ENCODE measurements at regions not wholly inside any gene's neighbourhood (a gene's known extent, or its start where the extent isn't known, plus 50 kb on each side); places are given as distances from the start of the nearest gene placed in this dataset.
"Not testable (repeated sequence)": the region's sequence is repeated elsewhere in the genome, so short reads cannot be mapped to it uniquely, and the experiment has no call there.

DNA sequence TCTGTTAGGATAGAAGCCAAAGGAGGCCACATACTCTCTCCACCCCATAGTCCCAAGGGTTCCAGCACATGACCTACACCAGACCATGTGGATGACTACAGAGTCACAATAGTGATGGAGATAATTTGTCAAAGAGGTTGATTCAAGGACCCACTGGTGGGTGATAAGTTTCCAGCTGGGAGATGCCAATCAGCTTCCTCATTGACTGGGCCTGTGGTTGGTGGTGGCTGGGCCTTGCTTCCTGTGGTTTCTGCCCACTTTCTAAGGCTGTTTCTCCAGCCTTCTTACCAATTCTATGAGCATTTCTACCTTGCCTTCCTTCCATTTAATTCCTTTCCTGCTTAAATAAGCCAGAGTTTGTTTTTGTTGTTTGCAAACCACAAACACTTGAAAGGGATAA, 95.5 kb upstream of the CPEB2 start:
- no peak for DNase-seq (ENCODE audit: low read depth in 3 of 3)

DNA sequence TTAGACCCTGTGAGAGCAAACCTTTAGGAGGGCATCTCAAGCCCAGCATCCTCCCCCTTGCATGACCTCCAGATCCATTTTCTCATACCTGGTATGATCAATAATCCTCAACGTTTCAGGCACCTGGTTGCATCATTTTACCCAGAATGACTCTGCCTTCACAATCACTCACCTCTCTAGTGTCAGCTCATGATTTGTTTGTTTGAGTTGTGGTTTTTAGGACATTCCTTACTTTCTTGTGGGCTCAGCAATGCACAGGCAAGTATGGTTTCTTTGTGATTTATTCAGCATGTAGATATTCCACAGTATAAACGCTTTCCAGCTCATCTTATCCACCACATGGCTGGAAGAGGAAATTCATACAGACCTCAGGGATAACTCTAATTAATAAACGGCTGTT, 93.6 kb upstream of the CPEB2 start:
- DNase-seq (ENCODE audit: low read depth in 3 of 3): no peak

- no peak for DNase-seq (ENCODE audit: low read depth in 3 of 3)
Measured at GRCh38 chr4:14910411-14910810, 91.9 kb upstream of the CPEB2 start.

DNA sequence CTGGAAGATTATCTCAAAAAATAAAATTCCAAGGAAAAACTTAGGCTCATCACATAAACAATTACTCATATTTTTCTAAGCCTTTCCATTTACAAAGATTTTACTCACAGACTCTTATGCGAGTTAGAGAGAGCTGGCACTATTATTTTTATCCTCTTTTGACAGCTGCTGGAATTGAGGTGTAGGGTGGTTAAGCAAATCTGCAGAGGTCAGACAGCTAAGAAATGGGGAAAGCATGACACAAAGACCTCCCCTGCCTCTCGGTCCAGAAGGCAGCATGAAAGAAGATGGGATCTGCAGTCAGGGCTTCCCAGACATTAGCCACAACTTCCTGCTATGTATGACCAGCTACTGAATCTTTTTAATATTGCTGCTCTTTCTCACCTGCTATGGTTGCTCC, 89.9 kb upstream of the CPEB2 start:
- no peak for DNase-seq (ENCODE audit: low read depth in 3 of 3)

GRCh38 chr4:14915018-14915417, 87.3 kb upstream of the CPEB2 start:
- no peak for DNase-seq (ENCODE audit: low read depth in 3 of 3)

- DNase-seq (ENCODE audit: low read depth in 3 of 3): no peak
Measured at GRCh38 chr4:14916554-14917297, 85.6 kb upstream of the CPEB2 start.

DNA sequence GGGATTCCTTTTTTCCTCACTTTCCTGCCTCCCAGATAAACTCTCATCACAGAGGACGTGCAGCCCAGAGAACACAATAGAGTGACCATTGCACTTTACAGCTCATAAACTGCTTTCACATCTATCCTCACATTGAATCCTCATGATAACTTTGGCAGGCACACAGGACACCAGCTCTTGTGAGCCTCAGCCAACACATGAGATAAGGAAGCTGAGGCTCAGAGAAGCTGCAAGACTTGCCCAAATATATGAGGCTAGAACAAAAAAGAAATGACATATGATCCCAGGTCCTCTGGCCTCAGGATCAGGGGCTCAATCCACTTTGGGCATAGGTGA, 85.0 kb upstream of the CPEB2 start:
- no peak for DNase-seq (ENCODE audit: low read depth in 3 of 3)

DNA sequence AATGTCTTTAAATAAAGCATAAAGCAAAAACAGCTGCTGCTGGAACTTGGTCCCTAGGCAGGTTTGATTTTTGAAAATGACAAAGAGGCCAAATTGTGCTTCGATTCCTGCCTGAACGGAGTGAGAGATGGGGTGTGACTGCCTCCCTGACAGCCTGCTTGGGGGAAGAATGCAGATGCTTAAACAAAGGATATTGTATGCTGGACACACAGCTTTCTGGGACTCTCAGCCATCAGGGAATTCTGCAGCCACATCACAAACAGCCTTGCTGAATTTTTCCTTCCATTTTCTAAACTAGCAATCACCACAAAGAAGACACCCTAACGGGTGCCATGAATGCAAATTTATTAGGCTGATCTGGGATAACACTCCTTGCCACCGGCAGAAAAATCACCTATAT, 83.9 kb upstream of the CPEB2 start:
- no peak for DNase-seq (ENCODE audit: low read depth in 3 of 3)

GRCh38 chr4:14919785-14920184, 82.5 kb upstream of the CPEB2 start:
- DNase-seq (ENCODE audit: low read depth in 3 of 3): no peak

- DNase-seq (ENCODE audit: low read depth in 3 of 3): no peak
Measured at GRCh38 chr4:14920237-14920636, 82.0 kb upstream of the CPEB2 start.

DNA sequence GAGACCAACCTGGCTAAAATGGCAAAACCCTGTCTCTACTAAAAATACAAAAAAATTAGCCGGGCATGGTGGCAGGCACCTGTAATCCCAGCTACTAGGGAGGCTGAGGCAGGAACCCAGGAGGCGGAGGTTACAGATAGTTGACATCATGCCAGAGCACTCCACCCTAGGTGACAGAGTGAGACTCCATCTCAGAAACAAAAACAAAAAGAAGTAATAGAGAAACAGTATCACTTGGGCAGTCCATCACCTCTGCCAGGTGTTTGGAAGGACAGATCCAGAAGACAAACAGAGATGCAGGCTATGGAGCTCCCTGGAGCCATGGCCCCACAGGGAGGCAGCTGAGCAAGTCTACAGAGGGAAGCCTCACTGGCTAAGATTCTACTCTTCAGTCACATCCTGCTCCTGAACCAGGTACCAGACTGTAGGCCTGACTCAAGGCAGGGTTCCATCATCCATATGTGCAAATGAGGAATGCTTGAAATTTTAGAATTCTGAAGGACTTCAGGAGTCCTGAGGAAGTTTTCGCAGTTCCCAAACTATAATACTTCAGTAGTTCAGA, 81.4 kb upstream of the CPEB2 start:
- DNase-seq (ENCODE audit: low read depth in 3 of 3): no peak

DNA sequence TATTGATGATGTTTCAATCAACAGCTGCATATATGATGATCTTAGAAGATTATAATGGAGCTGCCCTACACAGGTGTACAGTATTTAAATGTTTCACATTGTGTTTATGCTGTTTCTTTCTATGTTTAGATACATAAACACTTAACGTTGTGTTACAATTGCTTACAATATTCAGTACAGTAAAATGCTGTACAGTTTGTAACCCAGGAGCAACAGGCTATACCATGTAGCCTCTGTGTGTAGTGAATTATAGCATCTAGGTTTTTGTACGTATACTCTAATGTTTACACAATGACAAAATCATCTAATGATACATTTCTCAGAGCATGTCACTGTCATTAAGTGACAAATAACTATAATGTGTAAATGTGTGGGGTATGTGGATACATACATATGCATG, 80.5 kb upstream of the CPEB2 start:
- not testable (repeated sequence) for DNase-seq (ENCODE audit: low read depth in 3 of 3)

DNA sequence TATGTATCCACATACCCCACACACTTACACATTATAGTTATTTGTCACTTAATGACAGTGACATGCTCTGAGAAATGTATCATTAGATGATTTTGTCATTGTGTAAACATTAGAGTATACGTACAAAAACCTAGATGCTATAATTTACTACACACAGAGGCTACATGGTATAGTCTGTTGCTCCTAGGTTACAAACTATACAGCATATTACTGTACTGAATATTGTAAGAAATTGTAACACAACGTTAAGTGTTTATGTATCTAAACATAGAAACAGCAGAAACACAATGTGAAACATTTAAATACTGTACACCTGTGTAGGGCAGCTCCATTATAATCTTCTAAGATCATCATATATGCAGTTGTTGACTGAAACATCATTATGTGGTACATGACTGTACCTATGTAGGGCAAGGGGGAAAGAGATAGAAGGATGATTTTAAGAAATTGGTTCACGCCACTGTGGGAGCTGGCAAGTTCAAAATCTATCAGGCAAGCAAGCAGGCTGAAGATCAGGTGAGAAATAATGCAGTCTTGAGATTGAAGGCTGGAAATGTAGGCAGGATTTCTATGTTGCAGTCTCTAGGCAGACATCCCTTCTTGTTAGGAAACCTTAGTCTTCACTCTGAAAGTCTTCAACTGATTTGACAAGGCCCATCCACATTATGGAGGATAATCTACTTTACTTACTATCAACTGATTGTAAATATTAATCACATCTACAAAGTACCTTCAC, 78.0 kb upstream of the CPEB2 start:
- no peak for DNase-seq (ENCODE audit: low read depth in 3 of 3)

GRCh38 chr4:14924812-14925344, 77.4 kb upstream of the CPEB2 start:
- no peak for DNase-seq (ENCODE audit: low read depth in 3 of 3)

DNA sequence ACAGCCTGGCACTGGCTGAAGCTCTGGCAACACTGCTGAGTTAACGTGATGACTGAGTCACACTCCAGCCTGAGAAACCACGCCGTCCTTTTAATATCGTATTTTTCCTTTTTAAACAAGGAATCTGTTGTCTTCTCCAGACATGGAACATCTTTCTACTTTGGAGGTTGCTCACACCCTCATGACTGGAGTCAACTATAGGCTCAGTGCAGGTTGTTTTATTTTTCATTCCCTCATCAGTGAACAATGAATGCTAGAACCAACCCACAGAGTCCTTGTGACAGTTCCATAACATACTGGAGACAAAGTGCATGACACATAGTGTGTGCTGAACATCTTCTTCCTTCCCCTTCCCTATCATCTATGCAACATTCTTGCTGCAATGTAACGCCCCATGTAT, 76.8 kb upstream of the CPEB2 start:
- DNase-seq (ENCODE audit: low read depth in 3 of 3): no peak

DNA sequence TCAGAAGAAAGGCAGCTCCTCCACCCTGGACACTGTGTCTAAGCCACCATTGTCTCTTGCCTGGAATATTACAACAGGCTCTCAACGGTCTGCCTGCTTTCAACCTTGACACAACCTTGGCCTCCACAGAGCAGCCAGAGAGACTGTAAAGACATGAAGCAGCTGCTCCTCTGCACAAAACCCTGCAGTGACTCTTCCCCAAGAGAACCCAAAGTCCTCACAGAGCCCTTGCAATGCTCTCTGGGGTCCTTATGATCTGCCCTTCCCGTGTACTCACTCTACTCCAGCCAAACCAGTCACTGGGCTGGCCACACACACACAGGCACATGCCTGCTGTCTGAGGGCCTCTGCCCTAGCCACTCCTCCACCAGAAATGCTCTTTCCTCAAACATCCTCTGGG, 75.9 kb upstream of the CPEB2 start:
- DNase-seq (ENCODE audit: low read depth in 3 of 3): no peak

GRCh38 chr4:14928035-14928434, 74.2 kb upstream of the CPEB2 start:
- DNase-seq (ENCODE audit: low read depth in 3 of 3): no peak

- DNase-seq (ENCODE audit: low read depth in 3 of 3): no peak
Measured at GRCh38 chr4:14929669-14930068, 72.6 kb upstream of the CPEB2 start.

- no peak for DNase-seq (ENCODE audit: low read depth in 3 of 3)
Measured at GRCh38 chr4:14934704-14935390, 67.4 kb upstream of the CPEB2 start.

GRCh38 chr4:14943749-14944148, 58.5 kb upstream of the CPEB2 start:
- DNase-seq (ENCODE audit: low read depth in 3 of 3): no peak

DNA sequence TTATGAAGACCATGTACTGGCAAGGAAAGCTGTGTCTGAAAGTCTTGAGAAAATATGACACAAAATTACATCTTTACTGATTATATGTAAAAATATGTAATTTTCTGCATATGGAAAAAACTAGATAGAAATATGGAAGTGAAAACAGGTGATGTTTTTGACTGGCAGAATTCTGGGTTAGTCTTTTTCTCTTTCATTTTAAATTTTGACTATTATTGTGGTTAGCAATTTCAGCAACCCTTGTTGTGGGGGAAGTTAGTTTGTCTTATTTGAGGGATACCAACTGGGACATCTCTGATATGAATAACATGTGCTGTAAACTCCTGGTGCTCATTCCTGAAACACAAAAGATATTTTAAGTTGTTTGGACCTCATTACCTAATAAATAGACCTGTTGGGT, 49.9 kb upstream of the CPEB2 start:
- no peak for DNase-seq (ENCODE audit: low read depth in 3 of 3)
